GM21528 (cell line): ENCODE measurements at regions not wholly inside any gene's neighbourhood (a gene's known extent, or its start where the extent isn't known, plus 50 kb on each side); places are given as distances from the start of the nearest gene placed in this dataset.
"Not testable (repeated sequence)": the region's sequence is repeated elsewhere in the genome, so short reads cannot be mapped to it uniquely, and the experiment has no call there.

Experiments used
- ATAC-seq: cut with Tn5 transposase; IDR thresholded peaks from one replicate; pipeline ENCODE4 v1.9.1; 2021; ENCODE audit warnings: mild to moderate bottlenecking, moderate library complexity; ENCODE audit not compliant: unreplicated experiment, low FRiP score

DNA sequence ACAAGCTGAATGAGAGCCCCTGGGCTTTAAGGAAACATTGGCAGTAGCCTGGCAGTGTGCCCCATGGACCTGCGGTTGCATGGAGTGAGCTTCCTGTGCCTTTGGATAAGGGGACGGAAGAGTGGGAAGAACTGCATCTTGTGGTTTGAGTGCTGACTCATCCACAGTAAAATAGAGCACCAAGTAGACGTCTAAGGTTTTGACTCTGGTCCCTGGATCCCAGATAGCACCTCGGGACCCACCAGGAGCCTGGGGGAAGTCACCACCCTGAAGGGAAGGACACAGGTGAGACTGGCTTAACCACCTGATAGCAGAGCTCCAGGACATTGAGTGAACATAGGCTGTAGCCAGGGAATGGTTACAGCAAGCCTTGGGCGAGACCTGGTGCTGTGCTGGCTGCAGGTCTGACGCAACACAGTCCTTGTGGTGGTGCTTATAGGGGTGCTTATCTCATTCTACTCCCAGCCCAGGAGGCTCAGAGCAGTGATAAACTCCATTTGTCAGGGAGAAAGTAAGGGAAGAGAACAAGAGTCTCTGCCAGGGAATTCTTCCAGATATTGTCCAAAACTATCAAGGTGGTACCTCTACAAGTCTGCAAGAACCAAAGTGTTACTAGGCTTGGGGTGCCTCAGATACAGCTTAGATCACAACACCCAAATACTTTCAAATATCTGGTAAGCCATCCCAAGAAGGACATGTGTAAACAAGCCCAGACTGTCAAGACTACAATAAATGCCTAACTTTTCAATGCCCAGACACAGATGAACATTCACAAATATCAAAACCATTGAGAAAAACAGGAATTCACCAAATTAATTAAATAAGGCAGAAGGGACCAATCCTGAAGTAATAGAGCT lies 123.6 kb upstream of the TET2 start:
- ATAC-seq, result no peak

DNA sequence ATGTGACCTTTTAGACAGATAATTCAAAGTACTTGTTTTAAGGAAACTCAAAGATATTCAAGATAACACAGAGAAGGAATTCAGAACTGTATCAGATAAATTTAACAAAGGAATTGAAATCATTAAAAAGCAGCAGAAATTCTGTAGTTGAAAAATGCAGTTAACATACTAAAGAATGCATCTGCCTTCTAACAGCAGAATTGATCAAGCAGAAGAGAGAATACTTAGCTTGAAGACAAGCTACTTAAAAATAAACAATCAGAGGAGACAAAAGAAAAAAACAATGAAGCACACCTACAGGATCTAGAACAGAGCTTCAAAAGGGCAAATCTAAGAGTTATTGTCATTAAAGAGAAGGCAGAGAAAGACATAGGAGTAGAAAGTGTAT lies 123.0 kb upstream of the TET2 start:
- no peak for ATAC-seq

DNA sequence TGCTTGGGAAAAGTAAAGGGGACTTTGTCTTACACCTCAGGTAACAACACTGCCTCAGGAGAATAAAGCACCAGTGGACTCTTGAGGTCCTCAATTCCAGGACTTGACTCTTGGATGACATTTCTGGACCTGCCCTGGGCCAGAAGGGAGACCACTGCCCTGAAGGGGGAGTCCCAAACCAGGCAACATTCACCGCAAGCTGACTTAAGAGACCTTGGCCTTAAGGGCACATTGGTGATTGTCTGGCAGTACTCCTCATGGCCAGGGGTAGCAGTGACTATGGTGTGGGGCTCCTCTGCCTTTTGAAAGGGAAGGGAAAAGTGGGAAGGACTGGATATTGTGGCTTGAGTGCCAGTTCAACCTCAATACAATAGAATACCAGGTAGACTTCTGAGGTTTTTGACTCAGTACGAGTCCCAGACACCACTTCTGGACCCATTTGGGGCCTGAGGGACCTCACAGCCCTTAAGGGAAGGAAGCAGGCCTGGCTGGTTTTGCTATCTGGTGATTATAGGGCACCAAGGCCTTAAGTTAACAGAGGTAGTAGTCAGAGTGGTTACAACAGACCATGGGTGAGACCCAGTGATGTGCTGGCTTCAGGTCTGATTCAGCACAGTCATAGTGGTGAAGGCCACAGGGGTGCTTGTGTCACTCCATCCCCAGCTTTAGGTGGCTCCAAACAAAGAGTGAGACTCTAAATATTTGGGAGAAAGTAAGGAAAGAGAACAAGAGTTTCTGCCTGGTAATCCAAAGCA lies 121.2 kb upstream of the TET2 start:
- ATAC-seq, result no peak

DNA sequence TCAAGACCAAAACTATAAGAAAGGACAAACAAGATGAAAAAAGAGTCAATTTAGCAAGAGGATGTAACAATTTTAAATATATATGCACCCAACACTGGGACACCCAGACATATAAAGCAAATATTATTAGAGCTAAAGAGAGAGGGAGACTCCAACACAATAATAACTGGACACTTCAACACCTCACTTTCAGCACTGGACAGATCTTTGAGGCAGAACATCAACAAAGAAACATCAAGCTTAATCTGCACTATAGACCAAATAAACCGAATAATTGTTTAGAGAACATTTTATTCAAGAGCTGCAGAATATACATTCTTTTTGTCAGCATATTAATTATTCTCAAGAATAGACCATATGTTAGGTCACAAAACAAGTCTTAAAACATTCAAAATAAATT lies 109.7 kb upstream of the TET2 start:
- ATAC-seq, result no peak

DNA sequence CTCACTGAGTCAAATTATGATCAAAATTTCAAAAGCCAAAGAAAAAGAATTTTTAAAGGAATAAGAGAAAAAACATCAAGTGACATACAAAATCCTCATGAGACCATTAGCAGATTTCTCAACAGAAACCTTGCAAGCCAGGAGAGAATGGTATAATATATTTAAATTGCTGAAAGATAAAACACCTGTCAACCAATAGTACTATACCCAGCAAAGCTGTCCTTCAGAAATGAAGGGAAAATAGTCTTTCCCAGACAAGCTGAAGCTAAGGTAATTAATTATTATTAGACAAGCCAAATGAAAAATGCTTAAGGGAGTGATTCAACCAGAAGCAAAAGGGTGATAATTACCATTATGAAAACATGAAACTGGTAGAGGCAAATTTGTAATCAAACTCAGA lies 104.2 kb upstream of the TET2 start:
- no peak for ATAC-seq

DNA sequence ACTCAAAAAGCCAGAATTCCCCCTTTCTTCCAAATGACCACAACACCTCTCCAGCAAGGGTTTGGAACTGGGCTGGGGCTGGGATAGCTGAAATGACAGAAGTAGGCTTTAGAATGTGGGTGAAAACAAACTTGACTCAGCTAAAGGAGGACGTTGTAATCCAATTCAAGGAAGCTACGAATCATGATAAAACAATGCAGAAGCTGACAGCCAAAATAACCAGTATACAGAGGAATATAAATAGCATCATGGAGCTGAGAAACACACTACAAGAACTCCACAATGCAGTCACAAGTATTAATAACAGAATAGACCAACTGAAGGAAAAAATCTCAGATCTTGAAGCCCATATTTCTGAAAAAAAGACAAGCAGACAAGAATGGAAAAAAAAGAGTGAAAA lies 95.8 kb upstream of the TET2 start:
- ATAC-seq, result no peak

DNA sequence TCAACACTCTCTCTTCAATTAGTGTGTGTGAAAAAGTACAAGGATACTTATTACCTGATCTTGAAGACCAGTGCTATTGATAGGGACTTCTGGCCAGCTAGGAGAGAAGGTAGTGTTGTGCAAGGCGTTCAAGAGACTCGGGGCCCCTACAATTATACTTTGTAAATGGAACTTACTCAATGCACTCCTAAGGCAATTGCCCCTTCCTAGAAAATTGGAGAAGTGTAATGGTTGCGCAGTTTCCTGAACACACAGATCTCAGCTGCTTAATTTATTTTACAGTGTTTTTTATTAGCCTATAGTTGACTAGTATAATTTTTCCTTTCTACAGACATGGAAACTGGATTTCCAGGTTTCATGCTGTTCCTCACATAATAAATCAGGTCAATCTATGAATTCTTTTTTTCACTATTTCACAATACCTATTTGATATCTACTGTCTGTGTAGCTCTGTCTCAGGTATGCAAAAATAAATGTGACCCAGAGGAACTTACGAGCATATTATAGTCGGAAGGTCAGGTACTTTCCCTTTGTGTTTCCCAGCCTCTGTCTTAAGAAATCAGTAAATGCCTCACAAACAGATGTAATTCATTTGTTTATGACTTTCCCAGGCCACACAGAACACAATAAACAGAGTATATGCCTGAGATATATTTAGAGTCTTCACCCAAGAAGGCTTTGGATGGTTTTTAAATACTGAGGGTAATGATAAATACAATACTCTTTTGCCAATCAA lies 89.1 kb upstream of the TET2 start:
- ATAC-seq, result no peak

DNA sequence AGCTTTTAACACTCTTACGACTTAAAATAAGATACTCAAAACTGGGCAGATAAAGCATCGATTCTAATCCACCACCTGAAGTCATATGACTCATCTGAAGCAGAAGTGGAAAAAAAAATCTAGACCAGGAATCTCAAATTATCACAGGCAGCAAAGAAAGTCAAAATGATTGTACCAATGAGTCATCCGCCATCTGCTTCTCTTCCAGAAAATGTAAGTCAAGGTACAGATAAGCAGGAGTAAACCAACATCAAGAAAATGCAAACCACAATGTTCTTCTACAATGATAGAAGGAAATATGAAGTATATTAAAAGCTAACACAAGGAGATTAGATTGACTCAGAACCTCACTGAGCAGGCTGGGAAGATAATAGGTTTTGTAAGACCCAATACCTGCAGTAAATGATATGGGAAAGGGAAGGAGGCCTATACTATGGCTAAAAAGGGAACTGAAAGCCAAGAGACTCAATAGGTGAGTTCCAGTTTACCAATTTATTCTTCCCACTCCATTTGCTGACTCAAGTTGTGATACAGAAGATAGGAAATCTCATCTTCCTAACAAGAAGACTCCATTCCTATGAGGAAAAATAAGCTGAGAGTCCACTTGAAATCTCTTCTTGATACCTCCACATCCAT lies 88.4 kb upstream of the TET2 start:
- ATAC-seq, result no peak

DNA sequence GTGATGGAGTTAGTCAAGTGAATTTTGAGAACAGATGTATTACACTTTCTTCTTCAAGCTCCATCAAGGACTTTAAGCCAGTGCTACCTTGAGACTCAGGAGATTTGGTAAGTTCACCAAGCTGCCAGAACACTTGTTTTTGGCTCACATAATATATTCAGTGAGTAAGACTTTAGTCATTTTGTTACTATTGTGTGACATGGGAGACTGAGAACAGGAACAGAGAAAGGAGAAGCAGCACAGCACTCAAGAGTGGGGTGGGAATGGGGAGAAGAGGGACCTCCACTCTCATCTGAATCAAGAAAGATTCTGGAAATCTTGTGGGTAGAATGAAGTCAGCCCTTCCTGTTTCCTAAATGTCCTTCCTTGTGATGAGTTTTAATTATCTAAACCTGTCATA lies 87.3 kb upstream of the TET2 start:
- peak; percentile 31 for ATAC-seq

DNA sequence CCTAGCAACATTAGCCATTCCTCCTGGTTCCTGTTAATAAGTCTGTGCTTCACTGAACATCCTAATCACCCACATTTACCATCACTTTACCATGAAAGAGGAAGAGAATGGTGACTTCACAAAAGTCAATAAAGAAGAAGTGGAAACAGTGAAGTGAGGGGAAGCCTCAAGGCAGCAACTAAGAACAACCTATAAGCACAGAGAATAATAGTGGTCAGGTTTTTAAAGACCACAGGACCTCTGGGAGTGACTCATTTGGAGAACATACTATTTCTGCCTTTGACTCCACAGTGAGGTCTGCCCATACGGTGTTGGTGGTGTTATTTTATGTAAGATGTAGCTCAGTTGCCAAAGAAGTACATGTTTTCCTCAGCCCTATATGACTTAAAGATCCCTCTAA lies 86.0 kb upstream of the TET2 start:
- ATAC-seq, result peak; percentile 94

DNA sequence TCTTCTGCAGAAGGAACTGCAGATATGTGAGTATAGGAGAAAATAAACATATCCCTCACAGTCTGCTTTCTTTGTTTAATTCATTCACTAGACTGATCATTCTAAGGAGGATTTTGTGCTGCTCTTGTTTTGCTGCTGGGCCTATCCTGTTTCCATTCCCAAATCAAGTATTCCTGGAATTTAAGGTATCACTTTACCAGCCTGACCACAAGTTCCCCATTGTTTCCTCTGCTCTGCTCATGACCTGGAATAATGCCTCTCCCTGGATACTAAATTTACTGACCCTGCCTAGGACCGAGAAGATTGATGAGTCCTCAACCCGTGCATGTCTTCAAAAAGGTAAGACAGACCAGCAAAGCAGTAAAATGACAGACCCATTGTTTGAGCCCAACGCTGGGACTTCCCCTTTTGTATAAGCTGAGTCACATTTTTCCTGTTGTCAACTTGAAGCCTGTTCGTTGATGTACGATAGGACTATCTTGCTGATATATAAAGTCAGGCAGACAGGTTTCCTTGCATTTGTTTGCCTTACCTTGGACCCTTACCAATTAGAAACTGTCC lies 85.5 kb upstream of the TET2 start:
- peak; percentile 28 for ATAC-seq

DNA sequence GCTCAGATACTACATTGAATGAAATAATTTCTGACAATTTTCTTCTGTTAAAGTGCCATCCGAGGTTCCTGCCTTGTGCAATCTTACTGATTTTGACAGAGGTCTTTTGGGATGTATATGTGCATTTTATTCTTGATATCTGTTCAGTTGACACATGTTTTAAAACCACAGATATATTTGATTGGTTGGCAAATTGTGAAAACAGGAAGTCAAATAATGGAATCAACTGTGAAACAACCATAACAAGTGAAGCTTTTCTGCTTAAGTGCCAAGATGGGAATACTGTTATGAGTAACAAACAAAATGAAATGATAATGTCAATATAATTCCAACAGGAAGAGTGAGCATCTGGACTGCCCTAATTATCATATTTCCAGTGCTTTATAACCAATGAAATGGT lies 84.9 kb upstream of the TET2 start:
- no peak for ATAC-seq

DNA sequence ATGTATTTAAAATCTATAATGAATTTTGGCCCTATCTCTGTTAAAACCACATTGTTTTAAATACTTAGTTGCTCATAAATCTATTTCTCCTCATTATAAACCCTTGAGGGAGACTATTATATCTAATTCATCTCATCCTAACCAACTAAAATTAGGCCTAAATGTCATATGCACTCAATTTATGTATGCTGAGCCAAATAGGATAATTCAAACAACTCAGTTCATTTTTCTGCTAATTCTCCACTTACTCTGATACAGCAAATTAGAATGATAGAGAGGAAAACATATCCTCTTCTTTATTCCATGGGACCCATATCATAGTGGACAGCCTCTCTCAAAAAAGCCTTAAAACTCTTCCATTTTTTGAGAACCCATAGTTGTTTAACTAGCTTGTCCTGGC lies 80.3 kb upstream of the TET2 start:
- ATAC-seq, result no peak

DNA sequence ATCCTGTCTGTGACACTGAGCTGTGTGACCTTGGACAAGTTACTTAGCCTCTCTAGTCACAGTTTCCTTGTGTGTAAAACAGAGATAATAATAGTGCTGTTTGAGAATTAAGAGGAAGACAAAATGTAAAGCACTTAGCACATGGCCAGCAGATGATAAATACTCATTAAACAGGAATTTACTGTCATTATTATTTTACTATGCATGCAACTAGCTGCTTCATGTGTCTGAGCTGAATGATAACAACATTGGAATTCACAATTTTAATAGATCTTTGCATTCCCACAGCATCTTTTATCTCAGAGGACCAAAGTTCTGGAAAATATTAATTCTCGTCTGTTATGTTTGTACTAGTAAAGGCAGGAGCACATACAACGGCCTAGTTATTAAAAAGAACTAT lies 79.2 kb upstream of the TET2 start:
- no peak for ATAC-seq

DNA sequence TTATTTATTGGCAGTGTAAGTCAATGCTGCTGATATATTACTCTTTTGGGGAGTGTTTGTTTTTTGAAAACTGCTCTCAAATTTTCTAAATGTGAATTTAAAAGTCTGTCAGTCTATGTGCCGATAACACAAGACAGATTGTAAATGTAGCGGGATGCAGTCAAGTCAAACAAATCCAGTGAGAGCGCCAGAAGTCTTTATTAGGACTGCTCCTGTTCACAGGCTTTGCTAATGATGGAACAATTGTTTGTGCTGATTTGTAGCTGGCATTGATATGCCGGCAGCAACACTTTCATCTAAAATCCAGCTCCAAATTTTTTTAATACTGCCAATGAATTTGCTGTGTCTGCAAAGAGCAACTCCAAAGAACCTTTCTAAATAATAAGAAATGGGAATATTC lies 78.7 kb upstream of the TET2 start:
- ATAC-seq, result no peak

DNA sequence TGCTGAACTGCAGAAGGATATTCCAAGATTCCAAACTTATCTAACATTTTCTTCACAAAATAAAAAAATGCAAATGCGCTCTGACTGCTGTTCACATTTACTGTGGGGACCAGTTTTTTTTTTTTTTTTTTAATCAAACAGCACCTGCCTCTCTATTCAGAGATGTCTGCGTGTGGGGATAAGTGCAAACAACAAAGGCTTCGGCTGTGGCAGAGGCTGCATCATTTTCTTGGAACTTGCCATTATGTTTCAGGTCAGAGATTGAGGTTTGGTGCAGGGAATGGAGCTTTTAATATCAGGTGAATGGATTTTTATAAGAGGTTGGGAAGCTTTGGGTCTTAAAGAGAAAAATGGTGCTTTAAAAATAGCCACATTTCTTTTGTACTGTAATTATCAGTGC lies 78.2 kb upstream of the TET2 start:
- ATAC-seq, result no peak

DNA sequence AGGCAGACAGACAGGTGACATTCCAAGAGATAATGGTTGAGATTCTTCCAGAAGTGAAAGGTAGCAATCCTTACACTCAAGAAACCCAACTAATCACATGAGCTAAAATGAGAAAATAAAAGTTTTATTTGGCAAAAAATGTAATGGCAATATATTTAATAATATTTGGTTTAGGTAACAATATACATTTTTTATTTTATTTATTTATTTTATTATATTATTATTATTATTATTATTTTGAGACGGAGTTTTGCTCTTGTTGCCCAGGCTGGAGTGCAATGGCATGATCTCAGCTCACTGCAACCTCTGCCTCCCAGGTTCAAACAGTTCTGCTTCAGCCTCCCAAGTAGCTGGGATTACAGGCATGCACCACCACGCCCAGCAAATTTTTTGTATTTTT lies 74.6 kb upstream of the TET2 start:
- ATAC-seq, result not testable (repeated sequence)

DNA sequence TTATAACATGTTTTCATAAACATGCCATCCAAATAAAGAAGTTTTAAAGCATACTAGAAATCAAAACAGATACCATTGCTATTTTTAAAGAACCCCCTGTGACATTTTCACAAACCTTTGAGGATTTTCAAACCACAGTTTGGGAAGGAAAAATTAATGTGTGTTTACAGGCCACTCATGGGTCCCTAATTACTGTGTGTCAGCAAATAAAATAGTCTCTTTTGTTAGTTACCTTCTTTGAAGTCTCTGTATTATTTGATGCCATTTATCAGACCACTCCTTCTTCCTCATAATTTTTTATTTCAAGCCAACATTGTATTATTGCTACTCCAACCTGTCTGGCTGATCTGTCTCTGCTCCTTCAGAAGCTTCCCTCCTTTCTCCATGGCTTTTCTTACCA lies 72.6 kb upstream of the TET2 start:
- ATAC-seq, result no peak

DNA sequence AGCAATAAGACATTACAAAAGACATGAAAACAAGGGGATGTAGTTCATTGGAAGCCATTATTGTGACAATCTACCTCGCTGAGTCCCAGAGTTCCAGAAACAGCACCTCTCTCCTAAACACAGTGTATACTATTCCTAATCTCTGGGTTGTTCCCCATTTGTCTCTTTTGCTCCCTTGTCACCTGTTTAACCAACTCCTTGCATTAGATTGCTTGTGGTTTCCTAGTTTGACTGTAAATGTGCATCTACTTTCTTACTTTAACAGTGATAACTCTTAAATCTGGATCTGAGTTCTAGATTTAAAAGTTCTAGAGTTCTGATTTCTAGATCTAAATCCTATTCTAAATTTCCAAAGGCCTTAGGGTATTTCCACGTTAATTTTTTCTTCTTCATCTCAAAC lies 71.6 kb upstream of the TET2 start:
- no peak for ATAC-seq

DNA sequence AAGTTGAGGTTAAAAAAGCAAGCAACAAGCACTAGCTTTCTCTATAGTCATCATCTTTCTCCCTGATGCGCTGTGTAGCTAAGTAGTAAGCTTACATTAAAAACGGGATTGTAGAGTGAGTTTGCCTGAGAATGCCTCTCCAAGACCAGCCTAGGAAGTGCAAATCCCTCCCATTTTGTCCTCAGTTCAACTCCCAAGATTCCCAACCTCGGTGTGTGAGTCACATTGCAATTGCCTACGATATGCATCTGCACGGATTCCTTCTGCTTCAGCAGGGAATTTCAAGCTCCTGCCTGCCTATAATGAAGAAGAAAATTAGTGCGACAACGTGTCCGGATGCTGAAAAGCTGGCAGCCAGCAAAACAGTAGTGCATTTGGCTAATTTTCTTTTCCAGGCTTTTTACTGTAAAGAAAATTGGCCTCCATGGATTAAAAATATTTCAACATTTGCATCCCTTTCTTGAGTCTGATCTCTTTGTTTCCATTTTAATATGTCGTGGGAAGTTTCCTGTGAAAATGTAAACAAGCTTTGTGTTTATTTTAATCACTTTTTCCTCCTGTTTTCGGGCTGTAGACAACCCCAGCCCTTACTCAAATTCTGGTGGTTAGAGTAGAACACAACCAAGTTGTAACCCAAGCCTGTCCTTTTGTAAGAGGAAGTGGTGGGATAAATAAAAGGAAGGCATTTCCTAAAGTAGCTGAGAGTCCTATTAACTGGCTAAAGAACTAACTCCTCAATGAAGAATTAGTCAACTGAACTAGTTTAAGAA lies 58.4 kb upstream of the TET2 start:
- ATAC-seq, result no peak
